B cell (primary cell): ENCODE measurements at regions not wholly inside any gene's neighbourhood (a gene's known extent, or its start where the extent isn't known, plus 50 kb on each side); places are given as distances from the start of the nearest gene placed in this dataset.

Experiments used
- CTCF ChIP-seq: fragments of 200-600 bp; IDR thresholded peaks from one replicate; pipeline ENCODE4 v1.8.0; 2022; ENCODE audit warnings: antibody characterized with exemption, mild to moderate bottlenecking
- EZH2 ChIP-seq: IDR thresholded peaks from 2 replicates; pipeline ENCODE4 v1.6.1; 2012; ENCODE audit warnings: borderline replicate concordance, low read depth, mild to moderate bottlenecking, moderate library complexity, low read length; ENCODE audit not compliant: insufficient read depth, poor library complexity, severe bottlenecking

GRCh38 chr2:128422571-128422970 lies 103.9 kb upstream of the HS6ST1 start:
- TF ChIP-seq CTCF (no peak), EZH2 (no peak)
